C4-2B (cell line): ENCODE measurements at regions not wholly inside any gene's neighbourhood (a gene's known extent, or its start where the extent isn't known, plus 50 kb on each side); places are given as distances from the start of the nearest gene placed in this dataset.

Experiments
- ZFX ChIP-seq: fragments of 450-650 bp; IDR thresholded peaks from 2 replicates; pipeline ENCODE4 v1.6.1; 2017
- TF ChIP-seq, protein P1 (sequence below): fragments of 450-650 bp; conservative IDR thresholded peaks from 2 replicates; pipeline ENCODE4 v1.5.1; 2017; ENCODE audit warnings: mild to moderate bottlenecking

DNA sequence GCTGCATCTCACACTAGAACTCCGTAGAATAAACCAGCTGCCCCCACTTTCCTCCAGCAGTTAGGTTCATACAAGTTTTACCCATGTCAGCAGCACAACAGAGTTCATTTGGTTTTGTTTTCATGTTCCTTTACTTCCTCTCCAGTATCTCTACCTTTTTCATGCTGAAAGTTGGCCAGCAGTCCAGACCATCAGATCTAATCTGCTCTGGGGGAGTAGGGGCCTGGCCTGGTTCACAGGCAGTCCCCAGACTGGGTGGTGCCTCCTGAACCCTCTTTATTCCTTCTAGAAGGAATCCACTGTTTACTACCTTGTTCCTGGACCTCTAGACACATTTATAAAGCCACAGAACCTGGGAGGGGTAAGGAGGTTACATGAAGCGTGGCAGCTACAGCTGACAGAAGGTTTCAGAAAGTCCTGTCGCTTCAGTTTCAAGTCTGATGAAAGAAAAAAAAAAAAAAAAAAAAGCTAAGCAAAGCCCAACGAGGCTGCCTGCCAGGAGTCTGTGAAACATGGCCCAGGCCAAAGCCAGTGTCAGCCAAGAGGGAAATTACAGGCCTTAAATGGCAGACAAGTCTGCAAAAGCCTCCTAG lies 184.6 kb upstream of the JUN start:
- TF ChIP-seq, protein P1, sequence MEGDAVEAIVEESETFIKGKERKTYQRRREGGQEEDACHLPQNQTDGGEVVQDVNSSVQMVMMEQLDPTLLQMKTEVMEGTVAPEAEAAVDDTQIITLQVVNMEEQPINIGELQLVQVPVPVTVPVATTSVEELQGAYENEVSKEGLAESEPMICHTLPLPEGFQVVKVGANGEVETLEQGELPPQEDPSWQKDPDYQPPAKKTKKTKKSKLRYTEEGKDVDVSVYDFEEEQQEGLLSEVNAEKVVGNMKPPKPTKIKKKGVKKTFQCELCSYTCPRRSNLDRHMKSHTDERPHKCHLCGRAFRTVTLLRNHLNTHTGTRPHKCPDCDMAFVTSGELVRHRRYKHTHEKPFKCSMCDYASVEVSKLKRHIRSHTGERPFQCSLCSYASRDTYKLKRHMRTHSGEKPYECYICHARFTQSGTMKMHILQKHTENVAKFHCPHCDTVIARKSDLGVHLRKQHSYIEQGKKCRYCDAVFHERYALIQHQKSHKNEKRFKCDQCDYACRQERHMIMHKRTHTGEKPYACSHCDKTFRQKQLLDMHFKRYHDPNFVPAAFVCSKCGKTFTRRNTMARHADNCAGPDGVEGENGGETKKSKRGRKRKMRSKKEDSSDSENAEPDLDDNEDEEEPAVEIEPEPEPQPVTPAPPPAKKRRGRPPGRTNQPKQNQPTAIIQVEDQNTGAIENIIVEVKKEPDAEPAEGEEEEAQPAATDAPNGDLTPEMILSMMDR = no peak
- TF ChIP-seq ZFX = no peak
